ENCODE measurements at regions not wholly inside any gene's neighbourhood (a gene's known extent, or its start where the extent isn't known, plus 50 kb on each side); places are given as distances from the start of the nearest gene placed in this dataset.

GRCh38 chr13:71309905-71310304 lies 557.1 kb downstream of the DACH1 start:
- H3K4ac ChIP-seq (ENCODE audit: low read depth in 1 of 2, low read length in 2 of 2): no peak overlapping the region
- H3K27me3 ChIP-seq (ENCODE audit: control insufficient read depth in 1 of 2, insufficient read depth in 1 of 2, low read length in 2 of 2): no peaks in the 10 kb centered on the region
- H3K9ac ChIP-seq (ENCODE audit: low read length): no peak overlapping the region
- no peak overlapping the region for H2BK120ac ChIP-seq (ENCODE audit: low read depth, low read length)
- H3K9me3 ChIP-seq (ENCODE audit: control insufficient read depth, low read length): no peaks in the 10 kb centered on the region
- H3K14ac ChIP-seq (ENCODE audit: low read length in 2 of 2): no peak overlapping the region
- H3K4me2 ChIP-seq (ENCODE audit: low read length, poor library complexity, severe bottlenecking): no peak overlapping the region
- H3K36me3 ChIP-seq (ENCODE audit: control insufficient read depth in 1 of 2, insufficient read depth in 2 of 2, low read depth in 1 of 2, low read length in 2 of 2): no peaks in the 10 kb centered on the region
- H2BK12ac ChIP-seq (ENCODE audit: low read length in 2 of 2): no peak overlapping the region
- no peak for DNase-seq
- 95% methylated on average over 3 of the region's 4 CpGs for WGBS
- no peak overlapping the region for H3K4me3 ChIP-seq (ENCODE audit: insufficient read depth in 1 of 2, low read depth in 1 of 2, low read length in 2 of 2)
- no peak overlapping the region for H3K23ac ChIP-seq (ENCODE audit: low read length in 2 of 2)
- H2BK5ac ChIP-seq (ENCODE audit: low read depth, low read length, poor library complexity, severe bottlenecking): no peak overlapping the region
- H3K79me1 ChIP-seq (replicated peaks; ENCODE audit: low read length, poor library complexity, severe bottlenecking): no peaks in the 10 kb centered on the region
- no peak overlapping the region for H4K8ac ChIP-seq (ENCODE audit: low read length)
- H2AFZ ChIP-seq (ENCODE audit: low read depth, low read length): no peak overlapping the region
- H4K91ac ChIP-seq (ENCODE audit: low read length): no peak overlapping the region
- H3K18ac ChIP-seq (ENCODE audit: low read depth in 1 of 2, low read length in 2 of 2): no peak overlapping the region
- no peak overlapping the region for H3K27ac ChIP-seq (ENCODE audit: low read length, poor library complexity, severe bottlenecking)
- H3K4me1 ChIP-seq (ENCODE audit: control insufficient read depth, insufficient read depth, low read depth, low read length): no peaks in the 10 kb centered on the region
- no peak overlapping the region for H2AK5ac ChIP-seq (ENCODE audit: low read length, severe bottlenecking)
- no peak overlapping the region for H2BK15ac ChIP-seq (ENCODE audit: low read depth, poor library complexity, severe bottlenecking)

GRCh38 chr13:71306821-71307220 lies 560.2 kb downstream of the DACH1 start:
- no peak overlapping the region for H3K14ac ChIP-seq (ENCODE audit: low read length in 2 of 2)
- H2BK120ac ChIP-seq (ENCODE audit: low read depth, low read length): no peak overlapping the region
- no peak for DNase-seq
- H2BK12ac ChIP-seq (ENCODE audit: low read length in 2 of 2): no peak overlapping the region
- no peaks in the 10 kb centered on the region for H3K9me3 ChIP-seq (ENCODE audit: control insufficient read depth, low read length)
- H3K27me3 ChIP-seq (ENCODE audit: control insufficient read depth in 1 of 2, insufficient read depth in 1 of 2, low read length in 2 of 2): no peaks in the 10 kb centered on the region
- no peaks in the 10 kb centered on the region for H3K36me3 ChIP-seq (ENCODE audit: control insufficient read depth in 1 of 2, insufficient read depth in 2 of 2, low read depth in 1 of 2, low read length in 2 of 2)
- no peak overlapping the region for H3K27ac ChIP-seq (ENCODE audit: low read length, poor library complexity, severe bottlenecking)
- H2BK5ac ChIP-seq (ENCODE audit: low read depth, low read length, poor library complexity, severe bottlenecking): no peak overlapping the region
- no peak overlapping the region for H2AK5ac ChIP-seq (ENCODE audit: low read length, severe bottlenecking)
- no peak overlapping the region for H4K8ac ChIP-seq (ENCODE audit: low read length)
- H4K91ac ChIP-seq (ENCODE audit: low read length): no peak overlapping the region
- H3K4me3 ChIP-seq (ENCODE audit: insufficient read depth in 1 of 2, low read depth in 1 of 2, low read length in 2 of 2): no peak overlapping the region
- no peaks in the 10 kb centered on the region for H3K79me1 ChIP-seq (replicated peaks; ENCODE audit: low read length, poor library complexity, severe bottlenecking)
- no peak overlapping the region for H3K9ac ChIP-seq (ENCODE audit: low read length)
- H3K4me2 ChIP-seq (ENCODE audit: low read length, poor library complexity, severe bottlenecking): no peak overlapping the region
- H2BK15ac ChIP-seq (ENCODE audit: low read depth, poor library complexity, severe bottlenecking): no peak overlapping the region
- H3K4ac ChIP-seq (ENCODE audit: low read depth in 1 of 2, low read length in 2 of 2): no peak overlapping the region
- 69% methylated on average over 1 of the region's 1 CpG for WGBS
- no peaks in the 10 kb centered on the region for H3K4me1 ChIP-seq (ENCODE audit: control insufficient read depth, insufficient read depth, low read depth, low read length)
- H3K23ac ChIP-seq (ENCODE audit: low read length in 2 of 2): no peak overlapping the region
- H3K18ac ChIP-seq (ENCODE audit: low read depth in 1 of 2, low read length in 2 of 2): no peak overlapping the region
- H2AFZ ChIP-seq (ENCODE audit: low read depth, low read length): no peak overlapping the region

- Histone ChIP-seq H3K79me1 (replicated peaks; ENCODE audit: low read length, poor library complexity, severe bottlenecking) (no peaks in the 10 kb centered on the region), H3K23ac (ENCODE audit: low read length in 2 of 2) (no peak overlapping the region), H3K18ac (ENCODE audit: low read depth in 1 of 2, low read length in 2 of 2) (no peak overlapping the region), H3K4me1 (ENCODE audit: control insufficient read depth, insufficient read depth, low read depth, low read length) (no peaks in the 10 kb centered on the region), H2AK5ac (ENCODE audit: low read length, severe bottlenecking) (no peak overlapping the region), H4K91ac (ENCODE audit: low read length) (no peak overlapping the region), H4K8ac (ENCODE audit: low read length) (no peak overlapping the region), H2BK120ac (ENCODE audit: low read depth, low read length) (no peak overlapping the region), H3K27ac (ENCODE audit: low read length, poor library complexity, severe bottlenecking) (no peak overlapping the region), H2BK5ac (ENCODE audit: low read depth, low read length, poor library complexity, severe bottlenecking) (no peak overlapping the region), H2BK15ac (ENCODE audit: low read depth, poor library complexity, severe bottlenecking) (no peak overlapping the region), H3K36me3 (ENCODE audit: control insufficient read depth in 1 of 2, insufficient read depth in 2 of 2, low read depth in 1 of 2, low read length in 2 of 2) (no peaks in the 10 kb centered on the region), H3K9ac (ENCODE audit: low read length) (no peak overlapping the region), H2AFZ (ENCODE audit: low read depth, low read length) (no peak overlapping the region), H3K4me3 (ENCODE audit: insufficient read depth in 1 of 2, low read depth in 1 of 2, low read length in 2 of 2) (no peak overlapping the region), H2BK12ac (ENCODE audit: low read length in 2 of 2) (no peak overlapping the region), H3K4ac (ENCODE audit: low read depth in 1 of 2, low read length in 2 of 2) (no peak overlapping the region), H3K14ac (ENCODE audit: low read length in 2 of 2) (no peak overlapping the region), H3K4me2 (ENCODE audit: low read length, poor library complexity, severe bottlenecking) (no peak overlapping the region), H3K27me3 (ENCODE audit: control insufficient read depth in 1 of 2, insufficient read depth in 1 of 2, low read length in 2 of 2) (no peaks in the 10 kb centered on the region), H3K9me3 (ENCODE audit: control insufficient read depth, low read length) (no peaks in the 10 kb centered on the region)
- 44% methylated on average over 1 of the region's 3 CpGs for WGBS
- no peak for DNase-seq
Measured at GRCh38 chr13:71304861-71305260, 562.1 kb downstream of the DACH1 start.

- no peak overlapping the region for H3K14ac ChIP-seq (ENCODE audit: low read length in 2 of 2)
- H3K18ac ChIP-seq (ENCODE audit: low read depth in 1 of 2, low read length in 2 of 2): no peak overlapping the region
- H3K9ac ChIP-seq (ENCODE audit: low read length): no peak overlapping the region
- DNase-seq: no peak
- no peaks in the 10 kb centered on the region for H3K36me3 ChIP-seq (ENCODE audit: control insufficient read depth in 1 of 2, insufficient read depth in 2 of 2, low read depth in 1 of 2, low read length in 2 of 2)
- no peak overlapping the region for H3K4me2 ChIP-seq (ENCODE audit: low read length, poor library complexity, severe bottlenecking)
- no peak overlapping the region for H2BK5ac ChIP-seq (ENCODE audit: low read depth, low read length, poor library complexity, severe bottlenecking)
- no peak overlapping the region for H4K91ac ChIP-seq (ENCODE audit: low read length)
- H3K27me3 ChIP-seq (ENCODE audit: control insufficient read depth in 1 of 2, insufficient read depth in 1 of 2, low read length in 2 of 2): no peaks in the 10 kb centered on the region
- no peak overlapping the region for H2AFZ ChIP-seq (ENCODE audit: low read depth, low read length)
- no peak overlapping the region for H3K4me3 ChIP-seq (ENCODE audit: insufficient read depth in 1 of 2, low read depth in 1 of 2, low read length in 2 of 2)
- no peaks in the 10 kb centered on the region for H3K9me3 ChIP-seq (ENCODE audit: control insufficient read depth, low read length)
- H4K8ac ChIP-seq (ENCODE audit: low read length): no peak overlapping the region
- no peaks in the 10 kb centered on the region for H3K4me1 ChIP-seq (ENCODE audit: control insufficient read depth, insufficient read depth, low read depth, low read length)
- no peaks in the 10 kb centered on the region for H3K79me1 ChIP-seq (replicated peaks; ENCODE audit: low read length, poor library complexity, severe bottlenecking)
- H2BK120ac ChIP-seq (ENCODE audit: low read depth, low read length): no peak overlapping the region
- WGBS: 78% methylated on average over 3 of the region's 3 CpGs
- no peak overlapping the region for H2BK15ac ChIP-seq (ENCODE audit: low read depth, poor library complexity, severe bottlenecking)
- H2BK12ac ChIP-seq (ENCODE audit: low read length in 2 of 2): no peak overlapping the region
- no peak overlapping the region for H3K4ac ChIP-seq (ENCODE audit: low read depth in 1 of 2, low read length in 2 of 2)
- no peak overlapping the region for H3K27ac ChIP-seq (ENCODE audit: low read length, poor library complexity, severe bottlenecking)
- no peak overlapping the region for H3K23ac ChIP-seq (ENCODE audit: low read length in 2 of 2)
- H2AK5ac ChIP-seq (ENCODE audit: low read length, severe bottlenecking): no peak overlapping the region
Measured at GRCh38 chr13:71303144-71303543, 563.9 kb downstream of the DACH1 start.
